Activated CD4-positive, alpha-beta memory T cell treated with anti-CD3 and anti-CD28 coated beads for 36 hours (primary cell): ENCODE measurements at regions not wholly inside any gene's neighbourhood (a gene's known extent, or its start where the extent isn't known, plus 50 kb on each side); places are given as distances from the start of the nearest gene placed in this dataset.

Experiments used
- CTCF ChIA-PET: fragments of 350-600 bp; sonication (Branson Sonifier 250); formaldehyde crosslinking; loops from one replicate; lab custom pipeline; 2021; ENCODE audit warnings: antibody characterized with exemption, inconsistent platforms; lab: Charles Lee
- POLR2A ChIA-PET: fragments of 350-600 bp; sonication (Branson Sonifier 250); formaldehyde crosslinking; loops from one replicate; lab custom pipeline; 2021; ENCODE audit warnings: antibody characterized with exemption; lab: Charles Lee
- DNase-seq: peaks from one replicate; pipeline ENCODE4 v3.0.0-alpha.2; 2020
- H3K27ac Mint-ChIP-seq: one replicate; pipeline ENCODE4 v1.8.0; 2021; ENCODE audit warnings: mixed read lengths
- H3K27me3 Mint-ChIP-seq: one replicate; pipeline ENCODE4 v1.8.0; 2021; ENCODE audit warnings: mixed read lengths
- H3K36me3 Mint-ChIP-seq: one replicate; pipeline ENCODE4 v1.8.0; 2021; ENCODE audit warnings: mixed read lengths
- H3K4me1 Mint-ChIP-seq: one replicate; pipeline ENCODE4 v1.8.0; 2021; ENCODE audit warnings: low read depth, mixed read lengths
- H3K4me3 Mint-ChIP-seq: one replicate; pipeline ENCODE4 v1.8.0; 2021; ENCODE audit warnings: mild to moderate bottlenecking, mixed read lengths
- H3K9me3 Mint-ChIP-seq: one replicate; pipeline ENCODE4 v1.8.0; 2021; ENCODE audit warnings: mixed read lengths
- intact Hi-C: fragments of 100-400 bp; cut with micrococcal nuclease; formaldehyde crosslinking; loops from one replicate; pipeline ENCODE4 v1.15.1; 2023

- Mint-ChIP-seq H3K27ac (no peak overlapping the region), H3K9me3 (no peaks in the 10 kb centered on the region), H3K27me3 (no peaks in the 10 kb centered on the region), H3K4me1 (no peaks in the 10 kb centered on the region), H3K36me3 (no peaks in the 10 kb centered on the region), H3K4me3 (no peak overlapping the region)
- ChIA-PET CTCF (no interaction called here), POLR2A (no interaction called here)
- DNase-seq, result no peak
- intact Hi-C loops, result no loop called here
These were observed 1273.8 kb downstream of the FAM181B start for GRCh38 chr11:81459766-81460306.

- intact Hi-C loops, result no loop called here
- Mint-ChIP-seq H3K27me3 (no peaks in the 10 kb centered on the region), H3K36me3 (no peaks in the 10 kb centered on the region), H3K27ac (no peak overlapping the region), H3K9me3 (peaks cover 11% of the 10 kb centered on the region), H3K4me3 (no peak overlapping the region), H3K4me1 (no peaks in the 10 kb centered on the region)
- ChIA-PET POLR2A (no interaction called here), CTCF (no interaction called here)
- DNase-seq, result no peak
These were observed 1284.0 kb downstream of the FAM181B start for GRCh38 chr11:81449588-81450156.

GRCh38 chr11:81444297-81444696 lies 1289.4 kb downstream of the FAM181B start:
- no peaks in the 10 kb centered on the region for H3K27me3 Mint-ChIP-seq
- ChIA-PET CTCF (no interaction called here), POLR2A (no interaction called here)
- H3K27ac Mint-ChIP-seq, result no peak overlapping the region
- no peaks in the 10 kb centered on the region for H3K4me1 Mint-ChIP-seq
- H3K36me3 Mint-ChIP-seq, result no peaks in the 10 kb centered on the region
- H3K4me3 Mint-ChIP-seq, result no peak overlapping the region
- intact Hi-C loops, result no loop called here
- no peak for DNase-seq
- peaks cover 6% of the 10 kb centered on the region for H3K9me3 Mint-ChIP-seq

GRCh38 chr11:81432333-81432732 lies 1301.3 kb downstream of the FAM181B start:
- no peaks in the 10 kb centered on the region for H3K9me3 Mint-ChIP-seq
- no peaks in the 10 kb centered on the region for H3K27me3 Mint-ChIP-seq
- DNase-seq, result no peak
- H3K27ac Mint-ChIP-seq, result no peak overlapping the region
- H3K4me3 Mint-ChIP-seq, result no peak overlapping the region
- intact Hi-C loops, result no loop called here
- ChIA-PET CTCF (no interaction called here), POLR2A (no interaction called here)
- no peaks in the 10 kb centered on the region for H3K4me1 Mint-ChIP-seq
- H3K36me3 Mint-ChIP-seq, result no peaks in the 10 kb centered on the region

- no peaks in the 10 kb centered on the region for H3K27me3 Mint-ChIP-seq
- no peaks in the 10 kb centered on the region for H3K9me3 Mint-ChIP-seq
- no peak overlapping the region for H3K27ac Mint-ChIP-seq
- no peak for DNase-seq
- no peaks in the 10 kb centered on the region for H3K36me3 Mint-ChIP-seq
- ChIA-PET POLR2A (no interaction called here), CTCF (no interaction called here)
- intact Hi-C loops, result no loop called here
- H3K4me3 Mint-ChIP-seq, result no peak overlapping the region
- no peaks in the 10 kb centered on the region for H3K4me1 Mint-ChIP-seq
These were observed 1308.8 kb downstream of the FAM181B start for GRCh38 chr11:81424822-81425221.

GRCh38 chr11:81422402-81422801 lies 1311.3 kb downstream of the FAM181B start:
- Mint-ChIP-seq H3K27me3 (no peaks in the 10 kb centered on the region), H3K9me3 (no peaks in the 10 kb centered on the region), H3K4me1 (no peaks in the 10 kb centered on the region), H3K4me3 (no peak overlapping the region), H3K27ac (no peak overlapping the region), H3K36me3 (no peaks in the 10 kb centered on the region)
- CTCF ChIA-PET, result no interaction called here
- intact Hi-C loops, result no loop called here
- DNase-seq, result no peak
- POLR2A ChIA-PET, result no interaction called here

- intact Hi-C loops, result no loop called here
- CTCF ChIA-PET, result no interaction called here
- DNase-seq, result no peak
- no peaks in the 10 kb centered on the region for H3K9me3 Mint-ChIP-seq
- no peak overlapping the region for H3K4me3 Mint-ChIP-seq
- no peaks in the 10 kb centered on the region for H3K27me3 Mint-ChIP-seq
- no peaks in the 10 kb centered on the region for H3K4me1 Mint-ChIP-seq
- H3K27ac Mint-ChIP-seq, result no peak overlapping the region
- POLR2A ChIA-PET, result no interaction called here
- H3K36me3 Mint-ChIP-seq, result no peaks in the 10 kb centered on the region
These were observed 1312.3 kb downstream of the FAM181B start for GRCh38 chr11:81421251-81421860.

GRCh38 chr11:81420668-81421250 lies 1312.9 kb downstream of the FAM181B start:
- CTCF ChIA-PET, result no interaction called here

GRCh38 chr11:81397316-81397715 lies 1336.3 kb downstream of the FAM181B start:
- ChIA-PET POLR2A (no interaction called here), CTCF (no interaction called here)
- Mint-ChIP-seq H3K4me3 (no peak overlapping the region), H3K27ac (no peak overlapping the region), H3K36me3 (no peaks in the 10 kb centered on the region), H3K9me3 (peaks cover 2% of the 10 kb centered on the region), H3K4me1 (no peaks in the 10 kb centered on the region), H3K27me3 (no peaks in the 10 kb centered on the region)
- intact Hi-C loops, result no loop called here
- no peak for DNase-seq

More at GRCh38 chr11:81420668-81421250, 1312.9 kb downstream of the FAM181B start:
- POLR2A ChIA-PET, result no interaction called here
- no peaks in the 10 kb centered on the region for H3K36me3 Mint-ChIP-seq
- DNase-seq, result no peak
- H3K27me3 Mint-ChIP-seq, result no peaks in the 10 kb centered on the region
- no peaks in the 10 kb centered on the region for H3K9me3 Mint-ChIP-seq
- H3K27ac Mint-ChIP-seq, result no peak overlapping the region
- no peaks in the 10 kb centered on the region for H3K4me1 Mint-ChIP-seq
- intact Hi-C loops, result no loop called here
- no peak overlapping the region for H3K4me3 Mint-ChIP-seq

- Mint-ChIP-seq H3K4me3 (no peak overlapping the region), H3K9me3 (peaks cover 2% of the 10 kb centered on the region), H3K4me1 (no peaks in the 10 kb centered on the region), H3K36me3 (no peaks in the 10 kb centered on the region), H3K27ac (no peak overlapping the region), H3K27me3 (no peaks in the 10 kb centered on the region)
- intact Hi-C loops, result no loop called here
- CTCF ChIA-PET, result no interaction called here
- no peak for DNase-seq
- POLR2A ChIA-PET, result no interaction called here
These were observed 1339.4 kb downstream of the FAM181B start for GRCh38 chr11:81394311-81394710.

- CTCF ChIA-PET, result no interaction called here
- intact Hi-C loops, result no loop called here
- Mint-ChIP-seq H3K36me3 (no peaks in the 10 kb centered on the region), H3K27ac (no peak overlapping the region), H3K4me3 (no peak overlapping the region), H3K4me1 (no peaks in the 10 kb centered on the region), H3K27me3 (no peaks in the 10 kb centered on the region), H3K9me3 (peaks cover 5% of the 10 kb centered on the region)
- no peak for DNase-seq
- POLR2A ChIA-PET, result no interaction called here
These were observed 1345.3 kb downstream of the FAM181B start for GRCh38 chr11:81388326-81388725.

- Mint-ChIP-seq H3K36me3 (no peaks in the 10 kb centered on the region), H3K27ac (no peak overlapping the region), H3K9me3 (peaks cover 5% of the 10 kb centered on the region)
These were observed 1353.3 kb downstream of the FAM181B start for GRCh38 chr11:81380395-81380794.

GRCh38 chr11:81377418-81377817 lies 1356.2 kb downstream of the FAM181B start:
- peaks cover 9% of the 10 kb centered on the region for H3K9me3 Mint-ChIP-seq
- no peaks in the 10 kb centered on the region for H3K27me3 Mint-ChIP-seq
- no peak for DNase-seq
- no peaks in the 10 kb centered on the region for H3K4me1 Mint-ChIP-seq
- intact Hi-C loops, result no loop called here
- no peak overlapping the region for H3K4me3 Mint-ChIP-seq
- H3K36me3 Mint-ChIP-seq, result no peaks in the 10 kb centered on the region
- POLR2A ChIA-PET, result no interaction called here
- no peak overlapping the region for H3K27ac Mint-ChIP-seq
- CTCF ChIA-PET, result no interaction called here

More at GRCh38 chr11:81380395-81380794, 1353.3 kb downstream of the FAM181B start:
- DNase-seq, result no peak
- CTCF ChIA-PET, result no interaction called here
- H3K27me3 Mint-ChIP-seq, result no peaks in the 10 kb centered on the region
- no peaks in the 10 kb centered on the region for H3K4me1 Mint-ChIP-seq
- intact Hi-C loops, result no loop called here
- H3K4me3 Mint-ChIP-seq, result no peak overlapping the region
- POLR2A ChIA-PET, result no interaction called here
